NB4 (cell line): ENCODE measurements at regions not wholly inside any gene's neighbourhood (a gene's known extent, or its start where the extent isn't known, plus 50 kb on each side); places are given as distances from the start of the nearest gene placed in this dataset.

ENCODE experiments used
- DNase-seq: peaks from one replicate; pipeline ENCODE4 v3.0.0; 2010; ENCODE audit warnings: low read depth
- H3K4me3 ChIP-seq: one replicate; pipeline ENCODE4 v1.5.1; 2011; ENCODE audit warnings: mild to moderate bottlenecking, low read depth, low read length, moderate library complexity
- CTCF ChIP-seq: IDR thresholded peaks from one replicate; pipeline ENCODE4 v1.5.1; 2012; ENCODE audit warnings: low read depth, low read length
- MAX ChIP-seq: IDR thresholded peaks from 2 replicates; pipeline ENCODE4 v1.6.1; 2011; ENCODE audit warnings: low read depth, low read length
- MYC ChIP-seq: IDR thresholded peaks from 2 replicates; pipeline ENCODE4 v1.6.1; 2011; ENCODE audit warnings: low read depth, low read length
- POLR2A ChIP-seq: IDR thresholded peaks from 2 replicates; pipeline ENCODE4 v1.6.1; 2011; ENCODE audit warnings: mild to moderate bottlenecking; ENCODE audit not compliant: insufficient read length; ENCODE audit errors: extremely low read depth

- DNase-seq: no peak
- H3K4me3 ChIP-seq: no peak overlapping the region
- TF ChIP-seq MYC (no peak), POLR2A (no peak), CTCF (no peak), MAX (no peak)
Observed at GRCh38 chr3:101172516-101172915, 147.9 kb downstream of the IMPG2 start.

- DNase-seq: no peak
- H3K4me3 ChIP-seq: no peak overlapping the region
- TF ChIP-seq POLR2A (no peak), MYC (no peak), MAX (no peak), CTCF (no peak)
Observed at GRCh38 chr3:101171681-101172191, 148.6 kb downstream of the IMPG2 start.

- TF ChIP-seq POLR2A: no peak
- TF ChIP-seq CTCF: no peak
- TF ChIP-seq MAX: no peak
- no peak for TF ChIP-seq MYC
- DNase-seq: no peak
- H3K4me3 ChIP-seq: no peak overlapping the region
Observed at GRCh38 chr3:101170806-101171558, 149.4 kb downstream of the IMPG2 start.

GRCh38 chr3:101170062-101170771 is 150.2 kb downstream of the IMPG2 start:
- no peak overlapping the region for H3K4me3 ChIP-seq
- TF ChIP-seq POLR2A (no peak), MYC (no peak), CTCF (no peak), MAX (no peak)
- DNase-seq: no peak

- DNase-seq: no peak
- H3K4me3 ChIP-seq: no peak overlapping the region
- TF ChIP-seq MYC (no peak), CTCF (no peak), POLR2A (no peak), MAX (no peak)
Observed at GRCh38 chr3:101169516-101169915, 150.9 kb downstream of the IMPG2 start.
